GM12878 (cell line): ENCODE measurements at regions not wholly inside any gene's neighbourhood (a gene's known extent, or its start where the extent isn't known, plus 50 kb on each side); places are given as distances from the start of the nearest gene placed in this dataset.

ENCODE experiments used
- CREB1 ChIP-seq: IDR thresholded peaks from 2 replicates; pipeline ENCODE4 v1.6.1; 2012; ENCODE audit warnings: low read depth, mild to moderate bottlenecking, inconsistent platforms
- CTCF ChIP-seq, 3 experiments: IDR thresholded peaks in 2 of 3; conservative IDR thresholded peaks in 1 of 3; 2 replicates each; pipeline ENCODE4 v1.5.1; 2011; ENCODE audit warnings: low read depth in 3 of 3, low read length in 3 of 3, mild to moderate bottlenecking in 3 of 3, control low read depth in 2 of 3, moderate library complexity in 2 of 3, inconsistent platforms in 1 of 3, mixed read lengths in 1 of 3; ENCODE audit not compliant: control insufficient read depth in 2 of 3, insufficient read depth in 1 of 3; ENCODE audit errors: extremely low read depth in 1 of 3
- EGR1 ChIP-seq, 2 experiments: IDR thresholded peaks; 1 replicate in 1 of 2; 2 replicates in 1 of 2; pipeline ENCODE4 v1.6.1; 2011 to 2012; ENCODE audit warnings: low read depth in 2 of 2, low read length in 2 of 2, borderline replicate concordance in 1 of 2, mild to moderate bottlenecking in 1 of 2, moderate library complexity in 1 of 2
- EP300 ChIP-seq, 2 experiments: fragments of 150-350 bp in 1 of 2; IDR thresholded peaks; 2 replicates each; pipeline ENCODE4 v1.6.1; 2011 to 2012; ENCODE audit warnings: low read depth in 2 of 2, low read length in 2 of 2, borderline replicate concordance in 1 of 2, improper control_type of control experiment in 1 of 2, inconsistent platforms in 1 of 2; ENCODE audit not compliant: control insufficient read depth in 1 of 2
- POLR2AphosphoS5 ChIP-seq: IDR thresholded peaks from 2 replicates; pipeline ENCODE4 v1.6.1; 2011; ENCODE audit warnings: mild to moderate bottlenecking, low read length, inconsistent platforms

- TF ChIP-seq EGR1 (IDR thresholded peaks at IDR 0.05; ENCODE audit: borderline replicate concordance in 1 of 2, low read depth in 2 of 2, low read length in 2 of 2) (no peak), EP300 (IDR thresholded peaks at IDR 0.05; ENCODE audit: borderline replicate concordance in 1 of 2, control insufficient read depth in 1 of 2, low read depth in 2 of 2, low read length in 2 of 2) (no peak), POLR2AphosphoS5 (no peak), CTCF (IDR thresholded peaks at IDR 0.05 in 2 of 3, conservative IDR thresholded peaks at IDR 0.05 in 1 of 3; ENCODE audit: control insufficient read depth in 2 of 3, extremely low read depth in 1 of 3, insufficient read depth in 1 of 3, low read depth in 3 of 3, low read length in 3 of 3) (no peak), CREB1 (no peak)
Measured at GRCh38 chr13:34884366-34884765, 57.7 kb upstream of the NBEA start.
